ENCODE measurements at regions not wholly inside any gene's neighbourhood (a gene's known extent, or its start where the extent isn't known, plus 50 kb on each side); places are given as distances from the start of the nearest gene placed in this dataset.

DNA sequence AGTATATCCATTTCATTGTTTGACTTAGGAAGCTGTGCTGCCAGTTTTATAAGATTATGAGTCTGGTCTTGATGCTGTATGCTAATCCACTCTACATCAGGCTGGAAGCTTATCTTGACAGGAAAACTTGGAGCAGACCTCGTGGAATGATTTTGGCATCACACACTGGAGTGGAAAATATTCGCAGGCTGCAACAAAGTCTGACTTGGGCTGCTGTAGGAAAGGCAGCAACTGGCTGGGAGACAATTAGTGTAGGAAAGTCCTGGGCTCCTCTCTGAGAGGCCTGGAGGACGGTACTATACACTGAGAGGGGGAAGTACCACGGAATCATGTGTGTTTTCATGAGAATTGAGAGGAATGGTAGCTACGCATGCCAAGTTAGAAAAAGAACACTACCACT, 383.7 kb downstream of the ETNK1 start:
- POLR2A ChIA-PET = no interaction called here
- Histone ChIP-seq H3K27ac (ENCODE audit: extremely low read depth, low read depth, low read length) (no peak overlapping the region), H3K9me3 (ENCODE audit: control insufficient read depth, insufficient read depth, low read depth, low read length) (no peaks in the 10 kb centered on the region), H3K36me3 (ENCODE audit: control insufficient read depth in 2 of 2, insufficient read depth in 1 of 2, low read length in 2 of 2) (no peaks in the 10 kb centered on the region), H3K4me3 (ENCODE audit: low read depth, low read length) (no peak overlapping the region), H3K4me1 (ENCODE audit: control insufficient read depth, insufficient read depth, low read length) (no peaks in the 10 kb centered on the region)
- CTCF ChIA-PET = no interaction called here
- TF ChIP-seq ZNF140 (tag by site-specific recombination; IDR thresholded peaks at IDR 0.05) = no peak
- TF ChIP-seq, protein P1, sequence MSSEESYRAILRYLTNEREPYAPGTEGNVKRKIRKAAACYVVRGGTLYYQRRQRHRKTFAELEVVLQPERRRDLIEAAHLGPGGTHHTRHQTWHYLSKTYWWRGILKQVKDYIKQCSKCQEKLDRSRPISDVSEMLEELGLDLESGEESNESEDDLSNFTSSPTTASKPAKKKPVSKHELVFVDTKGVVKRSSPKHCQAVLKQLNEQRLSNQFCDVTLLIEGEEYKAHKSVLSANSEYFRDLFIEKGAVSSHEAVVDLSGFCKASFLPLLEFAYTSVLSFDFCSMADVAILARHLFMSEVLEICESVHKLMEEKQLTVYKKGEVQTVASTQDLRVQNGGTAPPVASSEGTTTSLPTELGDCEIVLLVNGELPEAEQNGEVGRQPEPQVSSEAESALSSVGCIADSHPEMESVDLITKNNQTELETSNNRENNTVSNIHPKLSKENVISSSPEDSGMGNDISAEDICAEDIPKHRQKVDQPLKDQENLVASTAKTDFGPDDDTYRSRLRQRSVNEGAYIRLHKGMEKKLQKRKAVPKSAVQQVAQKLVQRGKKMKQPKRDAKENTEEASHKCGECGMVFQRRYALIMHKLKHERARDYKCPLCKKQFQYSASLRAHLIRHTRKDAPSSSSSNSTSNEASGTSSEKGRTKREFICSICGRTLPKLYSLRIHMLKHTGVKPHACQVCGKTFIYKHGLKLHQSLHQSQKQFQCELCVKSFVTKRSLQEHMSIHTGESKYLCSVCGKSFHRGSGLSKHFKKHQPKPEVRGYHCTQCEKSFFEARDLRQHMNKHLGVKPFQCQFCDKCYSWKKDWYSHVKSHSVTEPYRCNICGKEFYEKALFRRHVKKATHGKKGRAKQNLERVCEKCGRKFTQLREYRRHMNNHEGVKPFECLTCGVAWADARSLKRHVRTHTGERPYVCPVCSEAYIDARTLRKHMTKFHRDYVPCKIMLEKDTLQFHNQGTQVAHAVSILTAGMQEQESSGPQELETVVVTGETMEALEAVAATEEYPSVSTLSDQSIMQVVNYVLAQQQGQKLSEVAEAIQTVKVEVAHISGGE (tag by site-specific recombination; conservative IDR thresholded peaks at IDR 0.05; ENCODE audit: low read depth) = no peak
- TF ChIP-seq, protein P2, sequence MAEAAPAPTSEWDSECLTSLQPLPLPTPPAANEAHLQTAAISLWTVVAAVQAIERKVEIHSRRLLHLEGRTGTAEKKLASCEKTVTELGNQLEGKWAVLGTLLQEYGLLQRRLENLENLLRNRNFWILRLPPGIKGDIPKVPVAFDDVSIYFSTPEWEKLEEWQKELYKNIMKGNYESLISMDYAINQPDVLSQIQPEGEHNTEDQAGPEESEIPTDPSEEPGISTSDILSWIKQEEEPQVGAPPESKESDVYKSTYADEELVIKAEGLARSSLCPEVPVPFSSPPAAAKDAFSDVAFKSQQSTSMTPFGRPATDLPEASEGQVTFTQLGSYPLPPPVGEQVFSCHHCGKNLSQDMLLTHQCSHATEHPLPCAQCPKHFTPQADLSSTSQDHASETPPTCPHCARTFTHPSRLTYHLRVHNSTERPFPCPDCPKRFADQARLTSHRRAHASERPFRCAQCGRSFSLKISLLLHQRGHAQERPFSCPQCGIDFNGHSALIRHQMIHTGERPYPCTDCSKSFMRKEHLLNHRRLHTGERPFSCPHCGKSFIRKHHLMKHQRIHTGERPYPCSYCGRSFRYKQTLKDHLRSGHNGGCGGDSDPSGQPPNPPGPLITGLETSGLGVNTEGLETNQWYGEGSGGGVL (tag by site-specific recombination; IDR thresholded peaks at IDR 0.05) = no peak
- TF ChIP-seq, protein P3, sequence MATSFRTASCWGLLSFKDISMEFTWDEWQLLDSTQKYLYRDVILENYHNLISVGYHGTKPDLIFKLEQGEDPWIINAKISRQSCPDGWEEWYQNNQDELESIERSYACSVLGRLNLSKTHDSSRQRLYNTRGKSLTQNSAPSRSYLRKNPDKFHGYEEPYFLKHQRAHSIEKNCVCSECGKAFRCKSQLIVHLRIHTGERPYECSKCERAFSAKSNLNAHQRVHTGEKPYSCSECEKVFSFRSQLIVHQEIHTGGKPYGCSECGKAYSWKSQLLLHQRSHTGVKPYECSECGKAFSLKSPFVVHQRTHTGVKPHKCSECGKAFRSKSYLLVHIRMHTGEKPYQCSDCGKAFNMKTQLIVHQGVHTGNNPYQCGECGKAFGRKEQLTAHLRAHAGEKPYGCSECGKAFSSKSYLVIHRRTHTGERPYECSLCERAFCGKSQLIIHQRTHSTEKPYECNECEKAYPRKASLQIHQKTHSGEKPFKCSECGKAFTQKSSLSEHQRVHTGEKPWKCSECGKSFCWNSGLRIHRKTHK (tag by site-specific recombination; IDR thresholded peaks at IDR 0.05) = no peak
- no peak for TF ChIP-seq ZNF433 (tag by site-specific recombination; IDR thresholded peaks at IDR 0.05; ENCODE audit: low read depth)
- TF ChIP-seq SP3 (tag by site-specific recombination; IDR thresholded peaks at IDR 0.05) = no peak
- TF ChIP-seq, protein P4, sequence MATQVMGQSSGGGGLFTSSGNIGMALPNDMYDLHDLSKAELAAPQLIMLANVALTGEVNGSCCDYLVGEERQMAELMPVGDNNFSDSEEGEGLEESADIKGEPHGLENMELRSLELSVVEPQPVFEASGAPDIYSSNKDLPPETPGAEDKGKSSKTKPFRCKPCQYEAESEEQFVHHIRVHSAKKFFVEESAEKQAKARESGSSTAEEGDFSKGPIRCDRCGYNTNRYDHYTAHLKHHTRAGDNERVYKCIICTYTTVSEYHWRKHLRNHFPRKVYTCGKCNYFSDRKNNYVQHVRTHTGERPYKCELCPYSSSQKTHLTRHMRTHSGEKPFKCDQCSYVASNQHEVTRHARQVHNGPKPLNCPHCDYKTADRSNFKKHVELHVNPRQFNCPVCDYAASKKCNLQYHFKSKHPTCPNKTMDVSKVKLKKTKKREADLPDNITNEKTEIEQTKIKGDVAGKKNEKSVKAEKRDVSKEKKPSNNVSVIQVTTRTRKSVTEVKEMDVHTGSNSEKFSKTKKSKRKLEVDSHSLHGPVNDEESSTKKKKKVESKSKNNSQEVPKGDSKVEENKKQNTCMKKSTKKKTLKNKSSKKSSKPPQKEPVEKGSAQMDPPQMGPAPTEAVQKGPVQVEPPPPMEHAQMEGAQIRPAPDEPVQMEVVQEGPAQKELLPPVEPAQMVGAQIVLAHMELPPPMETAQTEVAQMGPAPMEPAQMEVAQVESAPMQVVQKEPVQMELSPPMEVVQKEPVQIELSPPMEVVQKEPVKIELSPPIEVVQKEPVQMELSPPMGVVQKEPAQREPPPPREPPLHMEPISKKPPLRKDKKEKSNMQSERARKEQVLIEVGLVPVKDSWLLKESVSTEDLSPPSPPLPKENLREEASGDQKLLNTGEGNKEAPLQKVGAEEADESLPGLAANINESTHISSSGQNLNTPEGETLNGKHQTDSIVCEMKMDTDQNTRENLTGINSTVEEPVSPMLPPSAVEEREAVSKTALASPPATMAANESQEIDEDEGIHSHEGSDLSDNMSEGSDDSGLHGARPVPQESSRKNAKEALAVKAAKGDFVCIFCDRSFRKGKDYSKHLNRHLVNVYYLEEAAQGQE (tag by site-specific recombination; IDR thresholded peaks at IDR 0.05) = no peak
- TF ChIP-seq ZNF223 (tag by site-specific recombination; IDR thresholded peaks at IDR 0.05) = no peak
- TF ChIP-seq GLIS2 (tag by site-specific recombination; IDR thresholded peaks at IDR 0.05) = no peak
- no peak for TF ChIP-seq ZNF561 (tag by site-specific recombination; IDR thresholded peaks at IDR 0.05; ENCODE audit: borderline replicate concordance)
- no peak for TF ChIP-seq ZNF311 (tag by site-specific recombination; IDR thresholded peaks at IDR 0.05; ENCODE audit: borderline replicate concordance)
- no peak for TF ChIP-seq WT1 (tag by site-specific recombination; IDR thresholded peaks at IDR 0.05)
- TF ChIP-seq, protein P5, sequence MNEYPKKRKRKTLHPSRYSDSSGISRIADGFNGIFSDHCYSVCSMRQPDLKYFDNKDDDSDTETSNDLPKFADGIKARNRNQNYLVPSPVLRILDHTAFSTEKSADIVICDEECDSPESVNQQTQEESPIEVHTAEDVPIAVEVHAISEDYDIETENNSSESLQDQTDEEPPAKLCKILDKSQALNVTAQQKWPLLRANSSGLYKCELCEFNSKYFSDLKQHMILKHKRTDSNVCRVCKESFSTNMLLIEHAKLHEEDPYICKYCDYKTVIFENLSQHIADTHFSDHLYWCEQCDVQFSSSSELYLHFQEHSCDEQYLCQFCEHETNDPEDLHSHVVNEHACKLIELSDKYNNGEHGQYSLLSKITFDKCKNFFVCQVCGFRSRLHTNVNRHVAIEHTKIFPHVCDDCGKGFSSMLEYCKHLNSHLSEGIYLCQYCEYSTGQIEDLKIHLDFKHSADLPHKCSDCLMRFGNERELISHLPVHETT (tag by site-specific recombination; IDR thresholded peaks at IDR 0.05) = no peak
- TF ChIP-seq, protein P6, sequence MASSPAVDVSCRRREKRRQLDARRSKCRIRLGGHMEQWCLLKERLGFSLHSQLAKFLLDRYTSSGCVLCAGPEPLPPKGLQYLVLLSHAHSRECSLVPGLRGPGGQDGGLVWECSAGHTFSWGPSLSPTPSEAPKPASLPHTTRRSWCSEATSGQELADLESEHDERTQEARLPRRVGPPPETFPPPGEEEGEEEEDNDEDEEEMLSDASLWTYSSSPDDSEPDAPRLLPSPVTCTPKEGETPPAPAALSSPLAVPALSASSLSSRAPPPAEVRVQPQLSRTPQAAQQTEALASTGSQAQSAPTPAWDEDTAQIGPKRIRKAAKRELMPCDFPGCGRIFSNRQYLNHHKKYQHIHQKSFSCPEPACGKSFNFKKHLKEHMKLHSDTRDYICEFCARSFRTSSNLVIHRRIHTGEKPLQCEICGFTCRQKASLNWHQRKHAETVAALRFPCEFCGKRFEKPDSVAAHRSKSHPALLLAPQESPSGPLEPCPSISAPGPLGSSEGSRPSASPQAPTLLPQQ (tag by site-specific recombination; IDR thresholded peaks at IDR 0.05) = no peak
- TF ChIP-seq ZNF175 (tag by site-specific recombination; IDR thresholded peaks at IDR 0.05) = no peak
- TF ChIP-seq ZNF10 (tag by site-specific recombination; IDR thresholded peaks at IDR 0.05) = no peak
- TF ChIP-seq ZNF292 (tag by site-specific recombination; IDR thresholded peaks at IDR 0.05; ENCODE audit: borderline replicate concordance, low read depth) = no peak
- TF ChIP-seq ZNF555 (tag by site-specific recombination; conservative IDR thresholded peaks at IDR 0.05) = no peak
- TF ChIP-seq KLF7 (tag by site-specific recombination; IDR thresholded peaks at IDR 0.05; ENCODE audit: borderline replicate concordance) = no peak
